SHP77 (cell line): ENCODE measurements at regions not wholly inside any gene's neighbourhood (a gene's known extent, or its start where the extent isn't known, plus 50 kb on each side); places are given as distances from the start of the nearest gene placed in this dataset.
"Not testable (repeated sequence)": the region's sequence is repeated elsewhere in the genome, so short reads cannot be mapped to it uniquely, and the experiment has no call there.

Source experiments
- DNase-seq, 2 experiments: peaks; one replicate each; lab custom pipeline; 2025; lab: John Stamatoyannopoulos, UW

DNA sequence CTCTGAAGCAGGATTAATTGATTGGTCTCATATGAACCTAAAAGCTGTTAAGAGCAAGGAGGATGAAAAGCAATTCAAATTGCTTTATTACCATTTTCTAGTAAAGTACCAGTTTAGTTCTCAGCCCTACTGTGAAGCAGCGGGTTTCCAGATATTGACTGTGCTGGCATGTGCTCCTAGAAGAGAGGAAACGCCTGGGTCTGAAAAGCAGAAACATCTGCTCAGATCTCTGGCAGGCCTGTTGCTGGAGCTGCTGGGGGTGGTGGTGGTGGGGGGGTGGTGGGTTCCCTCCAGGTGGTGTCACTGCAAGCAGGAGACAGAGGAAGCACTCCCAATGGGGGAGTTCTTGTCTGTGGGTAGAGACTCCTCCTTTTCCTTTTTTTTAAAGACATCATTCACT lies 105.5 kb upstream of the ZNF462 start:
- DNase-seq = no peak

- no peak for DNase-seq
These were observed 104.1 kb upstream of the ZNF462 start for GRCh38 chr9:106758911-106759310.

DNA sequence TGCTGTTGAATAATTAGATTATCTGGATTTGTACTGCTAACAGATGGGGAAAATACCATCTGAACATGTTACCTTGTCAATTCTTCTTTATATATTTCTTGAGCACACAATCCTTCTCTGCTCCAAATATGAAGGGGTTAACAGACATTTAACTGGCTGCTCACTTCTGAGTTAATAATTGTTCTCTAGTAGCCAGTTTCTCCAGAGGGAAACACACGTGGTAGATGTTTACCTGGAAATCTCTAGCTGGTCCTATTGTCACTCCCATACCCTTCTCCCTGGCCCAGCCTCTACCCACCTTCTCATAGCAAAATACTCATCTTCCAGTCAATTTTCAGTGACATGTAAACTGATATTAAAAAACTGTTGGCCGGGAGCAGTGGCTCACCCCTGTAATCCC lies 101.5 kb upstream of the ZNF462 start:
- DNase-seq = no peak

DNA sequence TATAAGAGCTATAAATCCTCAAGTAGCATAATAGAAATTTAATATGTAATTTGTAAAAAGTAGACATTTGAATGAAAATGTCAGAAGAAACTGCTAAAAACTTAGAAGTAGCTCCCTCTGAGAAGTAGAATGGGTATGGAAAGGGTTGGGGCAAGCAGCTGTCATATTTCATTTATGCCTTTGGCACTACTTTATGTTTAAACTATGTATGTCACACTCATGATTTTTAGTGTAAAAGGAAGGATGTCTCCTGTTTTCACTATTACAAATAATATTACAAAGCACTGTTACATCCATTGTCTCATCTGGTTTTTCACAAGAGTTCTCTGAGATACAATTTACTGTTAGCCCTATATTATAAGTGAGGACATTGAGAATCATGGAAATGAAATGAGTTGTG lies 96.3 kb upstream of the ZNF462 start:
- DNase-seq = no peak

DNA sequence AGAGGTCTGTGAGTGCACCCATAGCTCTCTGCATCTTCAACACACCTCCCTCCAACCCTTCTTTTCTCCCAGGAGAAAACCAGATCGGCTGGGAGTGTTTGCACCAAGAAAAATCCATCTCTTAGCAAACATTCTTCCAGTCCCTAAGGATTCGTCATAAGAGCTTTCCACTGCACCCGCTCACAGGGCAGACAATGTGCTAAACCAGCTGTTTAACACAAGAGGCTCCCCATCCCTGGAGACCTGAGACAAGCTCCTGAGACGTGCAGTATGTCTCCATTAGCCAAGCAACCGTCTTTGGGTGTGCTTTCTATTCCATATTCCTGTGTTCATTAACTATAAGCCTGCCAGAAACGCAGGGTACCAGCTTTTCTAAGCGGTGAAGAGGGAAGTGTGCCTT lies 93.6 kb upstream of the ZNF462 start:
- DNase-seq = no peak

- DNase-seq = no peak
These were observed 91.4 kb upstream of the ZNF462 start for GRCh38 chr9:106771608-106772007.

DNA sequence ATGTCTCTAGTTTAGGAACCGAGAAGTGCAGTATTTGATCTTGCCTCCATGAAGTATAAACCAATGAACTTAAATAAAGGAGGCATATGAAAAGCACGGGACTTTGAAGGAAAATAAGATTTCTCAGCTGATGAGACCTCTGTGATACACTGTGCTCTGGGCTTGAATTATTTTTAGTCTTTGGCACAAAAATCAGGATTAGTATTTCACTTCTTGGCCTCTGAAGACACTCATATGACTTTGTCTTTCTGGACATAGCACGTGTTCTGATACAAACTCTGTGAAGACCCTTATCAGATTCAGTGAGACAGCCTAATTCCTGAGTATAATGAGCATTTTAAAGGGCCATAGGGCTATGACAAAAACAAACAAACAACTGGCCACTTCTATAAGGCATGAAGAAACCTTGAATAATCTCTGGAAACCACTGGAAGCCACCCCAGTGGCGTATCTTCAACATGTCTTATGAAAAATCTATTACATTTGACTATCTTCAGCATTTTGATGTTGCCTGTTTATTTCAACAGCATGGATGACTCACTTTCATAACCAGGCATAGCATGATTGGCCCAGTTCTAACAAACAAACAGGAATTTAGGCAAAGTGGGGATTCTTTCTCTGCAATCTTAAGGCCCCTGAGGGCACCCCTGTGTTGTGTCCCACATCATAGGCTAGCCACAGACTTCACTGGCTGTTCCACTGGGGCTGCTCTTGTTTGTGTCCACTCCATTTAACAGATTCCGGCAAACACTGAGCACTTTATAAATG lies 90.3 kb upstream of the ZNF462 start:
- no peak for DNase-seq

DNA sequence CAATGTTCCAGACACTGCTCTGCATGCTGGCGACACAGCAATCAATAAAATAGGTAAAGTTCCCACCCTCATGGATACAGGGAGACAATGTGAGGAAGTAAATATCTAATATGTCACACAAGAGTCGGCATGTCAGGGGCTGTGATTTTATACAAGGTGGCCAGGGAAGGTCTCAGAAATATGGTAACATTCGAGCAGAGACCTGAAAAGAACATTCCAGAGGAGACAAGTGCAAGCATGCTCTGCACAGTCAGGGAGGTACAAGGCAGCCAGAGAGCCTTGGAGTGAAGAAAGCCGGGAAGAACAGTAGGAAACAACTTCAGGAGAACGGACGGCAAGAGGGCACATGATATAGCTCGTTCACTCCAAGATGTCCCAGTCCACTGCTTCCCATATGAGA lies 89.2 kb upstream of the ZNF462 start:
- DNase-seq = no peak

GRCh38 chr9:106775960-106776359 lies 87.0 kb upstream of the ZNF462 start:
- no peak for DNase-seq

DNA sequence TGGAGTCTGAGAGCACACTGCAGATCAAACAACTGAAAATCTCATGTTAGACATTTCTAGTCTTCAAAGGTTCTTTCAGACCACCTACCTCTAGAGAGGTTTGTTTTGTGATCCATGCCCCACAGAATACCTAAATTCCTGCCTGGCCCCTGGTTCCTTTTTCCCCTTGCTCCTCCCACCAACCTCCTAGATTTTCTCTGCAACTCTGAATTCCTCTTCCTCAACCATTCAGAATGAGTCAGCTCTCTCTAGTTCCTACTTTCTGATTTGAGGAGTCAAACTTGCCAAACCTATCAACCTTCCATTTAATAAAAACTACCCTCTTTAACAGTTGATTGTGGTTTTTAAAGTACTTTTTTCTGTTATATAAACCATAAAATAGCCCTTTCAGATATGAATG lies 83.2 kb upstream of the ZNF462 start:
- DNase-seq = no peak

GRCh38 chr9:106783121-106783520 lies 79.8 kb upstream of the ZNF462 start:
- DNase-seq = no peak

DNA sequence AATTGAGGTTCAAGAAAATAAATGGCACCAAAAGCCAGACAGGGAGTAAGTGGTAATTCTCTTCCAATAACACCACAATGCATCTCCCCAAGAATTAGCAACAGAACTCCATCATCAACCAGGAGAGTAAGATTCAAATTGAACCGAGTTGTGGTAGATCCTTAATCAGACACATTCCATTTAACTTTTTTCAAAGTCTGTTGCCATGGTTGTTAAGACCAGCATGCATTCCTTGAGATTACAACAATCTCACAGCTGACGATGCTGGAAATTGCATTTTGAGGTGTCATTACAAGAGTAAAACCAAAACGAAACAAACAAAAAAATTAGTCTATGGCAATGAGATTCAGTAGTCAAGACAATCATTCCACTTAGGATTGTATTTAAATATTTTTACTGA lies 78.9 kb upstream of the ZNF462 start:
- no peak for DNase-seq

DNA sequence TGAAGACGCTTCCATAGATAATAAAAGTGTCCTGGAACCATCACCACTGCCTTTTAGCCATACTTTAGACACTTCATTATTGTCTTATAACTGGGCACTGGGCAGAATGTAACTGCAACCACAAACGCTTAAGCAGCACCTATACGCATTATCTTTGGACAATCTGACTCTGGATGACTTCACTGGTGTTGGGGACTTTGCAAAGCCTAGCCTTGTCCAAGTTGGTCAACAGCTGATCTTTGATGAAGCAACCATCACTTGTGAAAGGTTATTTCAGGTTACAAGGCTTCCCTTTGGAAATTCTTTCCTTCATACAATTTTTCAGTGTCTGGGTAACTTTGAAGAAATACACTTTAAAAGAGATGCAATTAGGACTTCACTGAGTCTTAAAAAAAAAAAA lies 77.8 kb upstream of the ZNF462 start:
- DNase-seq = no peak

- DNase-seq = not testable (repeated sequence)
These were observed 74.9 kb upstream of the ZNF462 start for GRCh38 chr9:106788021-106788420.

DNA sequence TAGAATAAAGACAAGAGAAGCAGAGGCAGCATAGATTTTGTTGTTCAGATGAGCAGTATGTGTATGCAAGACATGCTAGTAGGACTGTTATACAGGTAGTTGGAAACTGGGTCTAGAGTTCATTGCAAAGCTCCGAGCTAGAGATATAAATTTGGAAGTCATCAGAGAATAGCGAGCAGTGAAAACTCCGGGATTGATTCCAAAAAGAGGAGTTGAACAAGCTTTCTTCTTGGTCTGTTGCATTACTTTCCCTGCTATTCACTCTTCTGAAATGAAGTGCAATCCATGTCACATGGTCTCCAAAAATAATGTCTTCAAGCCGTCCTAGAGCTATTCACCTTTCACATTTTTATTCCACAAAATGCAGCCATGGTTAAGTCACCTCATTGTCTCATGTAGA lies 67.9 kb upstream of the ZNF462 start:
- no peak for DNase-seq

GRCh38 chr9:106796771-106797170 lies 66.2 kb upstream of the ZNF462 start:
- DNase-seq = no peak

GRCh38 chr9:106797299-106797698 lies 65.7 kb upstream of the ZNF462 start:
- no peak for DNase-seq

DNA sequence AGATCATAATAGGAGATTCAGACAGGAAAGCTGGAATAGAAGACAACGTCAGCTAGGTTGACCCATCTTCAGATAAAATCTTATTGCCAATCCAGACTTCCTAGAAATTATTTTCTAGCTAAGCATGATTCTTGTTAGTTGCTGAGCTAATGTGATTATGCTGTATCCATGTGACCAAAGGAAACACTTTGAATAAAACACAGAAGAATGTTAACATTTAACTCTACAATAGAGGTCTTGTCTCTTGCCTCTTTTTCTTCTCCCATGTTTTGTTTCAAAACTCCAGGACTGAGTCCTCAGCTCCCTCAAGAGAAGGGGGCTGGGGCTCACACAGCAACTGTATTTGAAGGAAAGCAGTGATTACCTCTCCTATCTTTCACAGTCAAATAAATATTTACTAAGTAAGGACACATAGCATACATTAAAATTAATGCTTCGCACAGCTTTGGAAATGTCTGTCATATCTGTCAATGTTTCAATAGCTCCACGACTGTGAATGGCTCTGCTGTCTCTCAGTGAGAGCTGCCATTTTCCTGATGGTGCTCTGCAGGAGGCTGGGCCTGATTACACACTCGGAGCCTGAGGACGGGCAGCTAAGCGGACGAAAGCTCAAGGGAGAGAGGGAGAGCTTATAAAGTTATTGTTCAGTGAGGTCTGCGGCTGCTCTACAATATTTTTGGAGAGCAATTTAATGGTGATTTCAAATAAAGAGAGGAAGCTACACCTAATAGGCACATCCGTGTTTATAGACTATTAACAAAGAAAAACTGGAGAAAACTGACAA lies 64.8 kb upstream of the ZNF462 start:
- DNase-seq = no peak

DNA sequence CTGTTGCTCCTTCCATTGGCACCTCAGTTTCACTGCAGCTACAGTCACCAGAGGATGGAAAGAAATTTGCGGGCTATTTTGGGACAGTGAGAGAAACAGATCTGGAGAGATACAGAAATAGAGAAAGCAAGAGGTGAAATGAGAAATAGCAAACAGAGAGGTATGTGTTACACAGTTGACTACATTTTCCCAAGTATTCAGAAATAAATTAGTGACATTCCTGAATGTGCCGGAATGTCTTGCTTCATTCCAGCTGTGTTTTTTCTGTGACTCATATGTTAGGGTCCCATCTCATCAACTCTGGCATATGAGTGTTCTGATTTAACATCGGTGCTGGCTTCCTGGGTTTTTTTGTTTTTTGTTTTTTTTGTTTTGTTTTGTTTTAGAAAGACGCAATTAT lies 63.8 kb upstream of the ZNF462 start:
- DNase-seq = no peak

GRCh38 chr9:106800701-106801270 lies 62.2 kb upstream of the ZNF462 start:
- no peak for DNase-seq

- no peak for DNase-seq
These were observed 61.1 kb upstream of the ZNF462 start for GRCh38 chr9:106801816-106802215.
